Dedifferentiated amniotic fluid mesenchymal stem cell (primary cell): ENCODE measurements at regions not wholly inside any gene's neighbourhood (a gene's known extent, or its start where the extent isn't known, plus 50 kb on each side); places are given as distances from the start of the nearest gene placed in this dataset.
"Not testable (repeated sequence)": the region's sequence is repeated elsewhere in the genome, so short reads cannot be mapped to it uniquely, and the experiment has no call there.

Experiments
- DNase-seq: peaks from one replicate; pipeline ENCODE4 v3.0.0-alpha.2; 2016; ENCODE audit errors: extremely low spot score

DNA sequence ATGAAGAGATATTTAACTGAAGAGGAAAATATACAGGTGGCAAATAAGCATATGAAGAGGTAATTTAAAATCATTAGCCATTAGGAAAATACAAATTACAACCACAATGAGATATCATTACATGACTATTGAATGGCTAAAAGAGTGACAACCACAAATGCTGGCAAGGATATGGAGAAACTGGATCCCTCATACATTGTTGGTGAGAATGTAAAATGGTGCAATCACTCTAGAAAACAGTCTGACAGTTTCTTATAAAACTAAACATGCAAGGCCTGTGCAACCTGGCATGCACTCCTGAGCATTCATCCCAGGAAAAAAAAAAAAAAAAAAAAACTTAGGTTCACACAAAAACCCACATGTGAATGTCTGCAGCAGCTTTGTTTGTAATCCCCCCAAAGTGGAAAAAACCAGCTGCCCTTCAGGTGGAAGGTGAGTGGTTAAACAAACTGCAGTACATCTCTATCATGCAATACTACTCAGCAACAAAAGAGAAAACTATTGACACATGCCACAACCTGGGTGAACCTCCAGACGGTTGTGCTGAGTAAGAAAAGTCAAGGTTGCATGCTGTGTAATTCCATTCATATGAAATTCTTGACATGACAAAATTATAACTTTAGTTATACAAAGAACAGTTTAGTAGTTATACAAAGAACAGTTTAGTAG, 189.2 kb upstream of the IRF2BP2 start:
- not testable (repeated sequence) for DNase-seq

DNA sequence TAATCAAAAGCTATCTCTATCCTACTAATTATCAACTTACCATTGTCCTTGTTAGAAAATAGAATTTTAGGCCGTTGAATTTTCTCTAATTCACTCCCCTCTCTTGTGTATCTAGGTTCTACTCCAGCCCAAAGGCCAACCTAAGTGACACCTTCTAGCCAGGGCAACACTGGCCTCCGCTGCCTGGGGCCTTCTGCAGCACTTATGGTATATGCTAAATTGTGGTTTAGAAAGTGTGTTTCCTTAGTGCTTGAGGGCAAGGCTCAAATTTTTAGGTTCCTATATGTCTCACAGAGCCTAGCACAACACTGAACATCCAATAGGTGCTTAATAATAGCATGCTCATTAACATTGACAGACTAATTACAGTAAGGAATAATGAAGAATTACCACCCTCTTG, 187.2 kb upstream of the IRF2BP2 start:
- DNase-seq, result not testable (repeated sequence)

DNA sequence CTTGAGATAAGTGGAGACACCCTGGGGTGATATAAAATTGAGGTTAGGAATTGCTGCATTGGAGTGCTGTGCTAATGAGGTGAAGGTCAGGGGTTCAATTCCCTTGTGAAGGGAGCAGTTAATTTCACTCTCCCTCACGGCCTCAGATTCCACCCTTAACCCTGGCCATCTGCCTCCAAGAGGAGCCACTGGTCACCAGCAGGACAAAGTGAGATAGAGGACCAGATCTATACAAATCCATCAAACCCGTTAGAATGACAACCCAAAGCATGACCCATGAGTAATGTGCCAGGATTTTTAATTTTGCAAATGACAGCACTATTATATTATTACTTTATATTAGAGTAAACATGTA, 186.4 kb upstream of the IRF2BP2 start:
- DNase-seq, result not testable (repeated sequence)

DNA sequence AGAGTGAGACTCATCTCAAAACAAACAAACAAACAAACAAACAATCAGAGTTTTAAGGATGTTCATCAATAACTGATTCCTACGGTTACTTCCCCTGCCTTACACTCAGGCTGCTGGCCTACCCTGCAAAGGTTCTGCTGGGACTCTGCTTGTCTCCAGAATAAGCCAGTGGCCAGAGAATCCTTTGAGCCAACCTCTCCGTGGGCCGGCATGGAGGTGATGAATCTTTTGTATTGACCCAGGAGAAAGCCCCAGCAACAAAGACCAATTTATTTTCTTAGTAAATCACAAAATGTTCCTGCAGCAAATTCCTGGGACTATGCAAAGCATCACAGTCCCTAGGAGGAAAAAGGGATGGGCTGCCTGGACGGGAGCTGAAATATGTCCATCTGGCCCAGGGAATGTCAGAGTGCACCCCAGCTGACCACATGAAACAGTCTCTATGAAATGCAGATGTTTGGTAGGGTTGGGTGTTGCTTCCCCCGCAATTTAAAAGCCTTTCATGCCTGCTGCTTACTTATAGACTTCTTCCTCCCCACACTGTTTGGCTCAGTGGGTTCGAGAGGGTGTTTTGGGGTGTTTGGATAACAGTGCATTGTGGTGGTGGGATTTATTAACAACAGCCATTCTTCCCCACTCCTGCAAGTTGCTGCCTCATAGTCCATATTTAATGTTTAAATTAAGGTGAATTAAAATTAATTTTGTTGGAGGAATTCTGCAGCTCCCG, 185.9 kb upstream of the IRF2BP2 start:
- DNase-seq, result peak; percentile 14

DNA sequence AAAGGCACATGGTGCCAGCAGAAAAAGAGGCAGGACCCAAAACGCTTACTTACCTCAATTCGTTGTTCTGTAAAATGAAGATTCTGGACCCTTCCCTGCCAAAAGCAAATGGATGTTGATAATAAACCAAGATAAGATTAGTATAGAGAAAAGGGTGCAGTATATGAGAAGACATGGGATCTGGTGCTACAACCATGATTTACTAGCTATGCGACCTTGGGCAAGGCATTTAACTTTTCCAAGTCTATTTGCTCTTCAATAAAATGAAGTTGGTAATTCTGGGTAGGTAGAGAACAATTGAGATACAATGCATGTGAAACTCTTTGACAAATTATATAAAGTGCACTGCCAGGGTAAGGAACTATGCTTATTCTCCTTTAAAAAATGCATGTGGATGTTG, 185.0 kb upstream of the IRF2BP2 start:
- not testable (repeated sequence) for DNase-seq

DNA sequence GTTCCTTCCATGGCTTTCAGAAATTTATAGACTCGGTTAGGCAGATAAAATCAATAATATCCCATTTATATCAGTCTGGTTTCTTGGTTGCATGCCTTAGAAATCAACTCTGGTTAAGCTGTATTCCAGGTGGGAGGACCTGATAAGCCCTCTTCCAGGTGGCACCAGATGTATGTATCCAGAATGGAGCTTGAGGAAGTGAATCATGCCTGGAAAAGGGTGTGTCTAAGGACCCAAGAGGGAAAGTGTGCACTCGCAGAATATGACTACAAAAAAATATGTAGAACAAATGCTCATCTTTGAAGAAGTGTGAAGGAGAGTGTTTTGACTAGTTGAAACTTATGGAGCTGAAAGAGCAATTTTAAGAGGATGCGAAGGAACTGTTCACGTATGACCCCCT, 184.5 kb upstream of the IRF2BP2 start:
- DNase-seq, result not testable (repeated sequence)

DNA sequence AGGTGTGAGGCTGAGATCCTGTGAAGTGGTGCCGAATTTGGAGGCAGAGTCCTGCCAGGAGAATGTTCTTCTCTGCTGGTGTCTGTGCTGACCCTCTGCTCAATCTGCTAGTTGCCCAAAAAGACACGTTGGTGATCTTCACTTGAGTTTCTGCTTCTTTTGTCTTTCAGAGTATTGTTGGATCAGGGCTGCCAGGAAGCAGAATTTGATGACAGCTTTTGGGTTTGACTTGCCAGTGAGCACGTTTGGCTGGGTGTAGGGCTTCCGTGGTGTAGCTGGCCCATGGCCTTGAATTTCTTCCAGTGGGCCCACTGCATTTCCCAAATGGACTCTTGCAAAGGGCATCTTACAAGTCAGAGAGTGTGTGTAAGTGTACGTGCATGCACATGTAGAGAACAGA, 183.9 kb upstream of the IRF2BP2 start:
- DNase-seq, result not testable (repeated sequence)

DNA sequence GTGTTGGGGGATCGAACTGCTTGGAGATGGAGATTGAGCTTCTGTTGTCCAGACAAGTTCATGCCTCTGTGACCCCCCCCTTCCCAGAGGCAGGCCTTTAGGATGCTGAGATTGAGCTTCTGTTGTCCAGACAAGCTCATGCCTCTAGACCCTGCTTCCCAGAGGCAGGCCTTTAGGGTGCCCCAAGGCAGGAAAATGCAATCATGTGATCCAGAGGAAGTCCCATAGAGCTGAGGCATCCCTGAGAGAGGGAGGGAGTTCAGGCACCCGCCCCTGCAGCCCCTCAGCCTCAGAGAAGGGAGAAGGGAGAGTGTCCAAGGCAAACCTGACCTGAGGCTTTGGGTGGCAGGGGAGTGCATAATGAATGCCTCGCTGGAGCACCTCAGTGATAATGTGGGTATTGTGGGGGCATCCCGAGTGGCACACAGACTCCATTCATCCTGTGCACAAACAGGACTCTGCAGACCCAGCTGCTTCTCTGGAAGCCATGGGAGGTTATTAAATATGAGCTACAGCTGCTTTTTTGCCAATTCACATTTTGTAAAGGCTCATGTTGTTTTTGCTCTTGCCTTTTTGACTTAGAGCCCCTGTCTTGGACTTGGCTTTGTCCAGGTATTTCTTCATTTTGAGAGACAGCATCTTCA, 182.4 kb upstream of the IRF2BP2 start:
- DNase-seq, result not testable (repeated sequence)

DNA sequence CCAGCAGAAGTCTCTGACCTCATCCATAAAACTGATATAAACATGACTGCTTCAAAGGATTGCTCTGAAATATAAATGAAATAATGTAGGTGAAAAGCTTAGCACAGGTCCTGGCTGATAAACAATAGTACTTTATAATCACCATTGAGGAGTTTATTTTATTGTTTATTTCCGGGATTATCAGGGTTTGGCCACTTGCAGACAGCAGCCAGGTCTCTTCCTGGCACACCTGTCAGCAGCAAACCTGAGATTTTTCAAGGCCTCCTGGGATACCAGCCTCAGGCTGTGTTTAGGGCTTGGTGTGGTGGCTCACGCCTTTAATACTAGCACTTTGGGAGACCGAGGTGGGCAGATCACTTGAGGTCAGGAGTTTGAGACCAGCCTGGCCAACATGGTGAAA, 181.6 kb upstream of the IRF2BP2 start:
- not testable (repeated sequence) for DNase-seq

DNA sequence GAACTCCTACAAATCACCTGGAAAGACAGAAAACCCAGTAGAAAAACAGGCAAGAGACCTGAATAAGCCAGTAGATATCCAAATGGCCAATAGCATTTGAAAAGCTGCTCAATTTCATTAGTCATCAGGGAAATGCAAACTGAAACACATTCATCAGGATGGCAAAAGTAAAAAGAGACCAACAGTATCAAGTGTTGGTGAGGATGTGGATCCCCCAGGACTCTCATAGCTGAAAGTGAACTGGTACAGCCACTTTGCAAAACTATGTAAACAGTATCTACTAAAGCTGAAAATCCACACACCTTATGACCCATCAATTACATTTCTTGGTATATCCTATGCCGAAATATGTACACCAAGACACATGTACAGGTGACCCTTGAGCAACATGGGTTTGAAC, 180.4 kb upstream of the IRF2BP2 start:
- not testable (repeated sequence) for DNase-seq

DNA sequence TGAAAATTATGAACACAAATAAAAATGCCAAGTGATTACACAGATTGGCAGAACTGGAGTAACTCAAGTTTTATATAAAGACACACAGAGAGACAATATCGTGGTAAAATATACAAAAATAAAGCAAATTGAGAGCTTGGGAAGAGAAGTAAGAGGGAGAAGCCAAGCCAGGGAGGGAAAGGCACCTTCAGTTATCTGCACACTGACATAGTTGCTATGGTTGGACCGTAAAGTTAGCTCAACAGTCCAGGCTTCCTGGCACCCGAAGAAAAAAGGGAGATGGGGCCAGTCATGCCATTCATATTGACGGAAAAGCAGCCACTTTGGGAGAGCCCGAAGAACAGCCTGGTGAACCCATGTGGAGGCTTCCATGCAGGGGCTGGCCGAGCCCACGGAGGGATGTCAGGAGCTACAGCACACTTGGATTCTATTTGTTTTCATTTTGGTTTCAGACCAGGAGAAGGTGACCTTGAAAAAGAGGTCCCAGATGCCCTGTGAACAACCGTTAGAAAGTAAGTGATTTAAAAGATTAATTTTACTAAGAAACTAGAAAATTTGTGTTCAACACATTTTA, 177.1 kb upstream of the IRF2BP2 start:
- not testable (repeated sequence) for DNase-seq

DNA sequence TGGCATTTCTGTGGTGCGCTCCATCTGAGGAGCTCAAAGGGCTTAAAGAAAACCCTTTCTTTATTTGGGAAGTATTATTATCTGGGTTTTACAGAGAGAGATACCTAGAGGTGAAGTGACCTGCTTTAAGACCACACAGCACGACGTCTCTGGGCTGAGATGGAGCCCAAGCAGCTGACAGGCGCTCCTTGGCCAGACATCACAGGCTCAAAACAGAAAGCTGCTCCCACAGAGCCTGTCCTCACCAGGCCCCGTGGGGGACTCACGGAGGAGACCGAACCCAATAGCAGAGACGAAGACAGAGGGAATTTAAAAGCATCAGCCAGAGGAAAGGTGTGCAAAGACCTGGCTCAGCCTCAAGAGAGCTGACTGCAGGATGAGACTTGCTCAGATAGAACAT, 175.9 kb upstream of the IRF2BP2 start:
- DNase-seq, result not testable (repeated sequence)

DNA sequence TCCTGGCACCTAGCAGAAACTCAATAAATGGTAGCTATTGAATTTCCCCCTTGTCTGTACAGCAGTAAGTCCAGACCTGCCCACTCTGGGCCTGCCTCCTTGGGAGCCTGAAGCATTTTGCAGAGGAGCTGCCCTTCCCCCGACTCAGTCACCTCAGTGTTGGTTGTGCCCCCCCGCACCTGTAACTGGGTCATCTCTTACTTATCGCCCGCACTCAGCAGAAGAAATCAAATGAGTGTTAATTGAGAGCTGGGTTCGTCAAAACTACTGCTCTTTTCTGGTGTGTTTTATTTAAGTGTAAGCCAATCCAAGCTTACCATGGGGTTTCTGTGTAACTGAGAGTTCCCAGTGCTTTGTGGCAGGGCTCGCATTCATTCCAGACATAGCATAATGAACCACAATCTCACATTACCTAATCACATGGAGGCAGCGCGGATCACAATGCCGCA, 175.5 kb upstream of the IRF2BP2 start:
- DNase-seq, result not testable (repeated sequence)

DNA sequence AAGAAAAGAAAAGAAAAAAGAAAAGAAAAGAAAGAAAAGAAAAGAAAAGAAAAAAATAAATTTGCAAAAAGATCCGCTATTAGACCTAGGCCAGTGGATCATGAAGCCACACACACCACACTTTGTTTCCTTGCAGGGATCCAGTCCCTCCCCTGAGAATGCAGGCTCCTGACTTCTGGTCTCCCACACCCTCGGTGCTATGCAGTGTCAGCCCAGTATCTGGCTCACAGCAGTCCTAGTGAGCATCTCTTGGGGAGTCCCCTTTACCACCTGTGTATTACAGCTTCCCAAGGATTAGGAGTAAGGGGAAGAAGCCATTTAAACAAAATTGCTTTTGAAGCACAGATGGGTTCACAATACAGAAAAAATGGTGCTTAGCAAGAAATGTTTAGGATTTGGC, 174.1 kb upstream of the IRF2BP2 start:
- DNase-seq, result not testable (repeated sequence)

DNA sequence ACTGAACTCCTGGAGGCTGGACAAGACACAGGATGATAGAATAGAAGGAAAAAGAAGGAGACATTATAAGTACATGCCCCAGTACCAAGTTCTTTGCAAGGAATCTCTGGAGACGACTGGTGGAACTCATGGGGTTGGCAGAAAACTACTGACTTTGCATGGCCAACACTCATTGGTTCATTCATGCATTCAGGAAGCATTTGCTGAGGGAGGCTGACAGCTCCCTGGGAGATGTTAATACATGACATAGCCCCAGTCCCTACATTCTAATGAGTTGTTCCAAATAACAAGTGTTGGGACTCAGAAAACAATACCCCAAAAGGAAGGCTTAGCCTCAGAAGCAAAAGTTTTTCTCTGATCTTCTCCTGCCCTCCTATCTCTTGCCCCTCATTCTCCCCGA, 172.8 kb upstream of the IRF2BP2 start:
- no peak for DNase-seq

DNA sequence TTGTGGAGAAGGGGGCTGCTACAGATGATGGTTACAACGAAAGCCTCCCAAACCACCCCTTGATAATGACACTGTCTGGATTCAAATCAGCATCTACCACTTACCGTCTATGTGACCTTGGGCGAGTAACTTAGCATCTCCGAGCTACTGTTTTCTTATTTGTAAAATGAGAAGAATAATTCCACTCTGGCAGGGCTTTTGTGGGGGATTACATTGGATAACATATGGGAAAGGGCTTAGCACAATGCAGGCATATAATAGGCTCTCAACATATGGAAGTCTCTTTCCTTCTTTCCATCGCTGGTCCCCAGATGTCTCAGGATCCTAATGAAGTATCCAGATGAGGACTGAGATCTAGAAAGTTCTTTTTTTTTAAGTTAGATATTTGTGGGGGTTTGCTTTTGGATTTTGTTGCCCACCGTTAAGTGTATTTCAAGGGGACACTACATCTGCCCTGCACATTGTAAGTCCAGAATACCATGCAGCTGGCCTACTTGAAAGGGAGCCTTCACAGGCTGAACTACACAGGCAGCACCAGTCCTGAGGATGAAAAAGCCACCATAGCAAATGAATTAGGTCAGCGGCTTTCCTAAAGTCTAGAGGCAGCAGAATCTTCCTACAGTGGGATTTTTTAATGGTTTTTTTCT, 172.2 kb upstream of the IRF2BP2 start:
- peak; percentile 28 for DNase-seq

DNA sequence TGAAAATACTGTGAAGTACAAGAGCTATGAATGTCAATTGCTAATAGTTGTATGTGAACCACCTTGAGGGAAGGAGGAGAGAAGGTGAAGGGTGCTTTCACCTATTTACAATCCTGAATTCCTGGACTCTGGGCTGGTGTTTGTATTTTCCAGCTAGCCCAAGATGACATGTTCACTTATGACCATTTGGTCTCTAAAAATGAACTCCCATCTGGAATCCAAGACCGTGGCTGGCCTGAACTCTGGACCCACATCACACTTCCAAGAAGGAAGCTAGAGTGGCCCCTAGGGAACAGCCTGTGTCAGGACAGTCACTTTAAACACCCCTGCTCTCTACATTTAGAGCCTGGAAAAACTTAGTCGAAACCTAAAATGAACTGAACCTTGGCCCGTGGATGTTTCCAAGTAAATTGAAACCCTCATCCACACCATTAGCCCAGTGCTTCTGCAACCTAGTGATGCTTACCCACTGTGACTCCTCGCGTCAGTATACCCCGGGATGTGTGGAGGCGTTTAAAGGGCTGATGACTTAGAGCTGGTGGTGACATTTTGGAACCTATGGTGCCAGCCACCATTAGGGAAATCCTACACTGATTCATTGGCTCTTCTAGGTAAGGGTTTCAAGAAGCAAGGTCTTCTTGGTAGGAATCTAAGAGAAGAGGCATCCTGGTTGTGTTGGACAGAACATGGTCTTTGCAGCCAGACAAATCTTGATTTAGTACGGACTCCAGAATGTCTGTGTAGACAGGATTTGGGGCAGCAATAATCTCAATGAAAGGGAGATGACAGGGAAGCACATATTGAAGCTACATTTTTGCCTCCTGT, 171.5 kb upstream of the IRF2BP2 start:
- no peak for DNase-seq

DNA sequence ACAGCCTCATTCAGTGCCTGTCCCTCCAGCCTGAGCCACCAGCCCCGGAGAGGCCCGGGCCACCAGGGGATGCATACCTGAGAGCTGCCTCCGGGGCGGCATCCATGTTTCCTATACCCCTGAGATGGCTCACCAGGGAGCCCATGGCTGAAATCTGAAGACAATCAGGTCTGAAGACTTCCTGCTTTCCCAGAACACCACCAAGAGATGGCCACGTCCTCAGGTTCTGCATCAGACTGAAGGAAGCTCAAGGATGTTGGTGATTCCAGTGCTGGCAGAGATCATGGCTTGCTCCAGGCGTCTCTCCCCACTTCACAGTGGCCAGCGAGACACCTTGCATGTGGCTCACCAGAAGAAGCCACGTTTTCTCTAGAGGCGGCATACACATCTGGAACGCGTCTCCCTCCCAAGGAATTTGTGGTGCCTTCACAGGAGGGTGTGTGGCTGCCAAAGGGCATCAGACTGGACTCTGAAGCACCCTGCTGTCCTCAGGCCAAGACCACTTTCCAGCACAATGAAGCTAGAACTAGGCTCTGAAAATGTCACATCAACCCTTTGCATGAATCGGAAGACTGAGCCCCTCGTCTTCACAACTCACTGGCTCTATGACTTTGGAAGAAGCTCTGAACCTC, 170.7 kb upstream of the IRF2BP2 start:
- DNase-seq, result no peak

DNA sequence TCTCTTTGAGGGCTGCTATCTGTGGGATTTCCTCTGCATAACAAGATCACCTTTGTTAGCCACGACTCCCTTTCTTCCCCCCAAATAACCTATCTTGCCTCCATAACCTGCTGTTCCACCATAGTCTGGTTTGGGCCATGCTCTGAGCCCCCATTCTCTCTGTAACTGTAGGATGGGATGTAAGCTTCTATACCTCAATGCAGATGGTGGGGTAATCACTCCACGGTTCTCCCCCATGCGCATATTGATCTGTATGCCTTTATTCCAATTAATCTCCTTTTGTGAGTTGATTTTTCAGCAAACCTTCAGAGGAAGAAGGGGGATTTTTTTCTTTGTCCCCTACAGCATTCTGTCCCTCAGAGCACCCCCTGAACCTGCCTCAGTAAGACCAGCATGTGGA, 170.1 kb upstream of the IRF2BP2 start:
- no peak for DNase-seq

DNA sequence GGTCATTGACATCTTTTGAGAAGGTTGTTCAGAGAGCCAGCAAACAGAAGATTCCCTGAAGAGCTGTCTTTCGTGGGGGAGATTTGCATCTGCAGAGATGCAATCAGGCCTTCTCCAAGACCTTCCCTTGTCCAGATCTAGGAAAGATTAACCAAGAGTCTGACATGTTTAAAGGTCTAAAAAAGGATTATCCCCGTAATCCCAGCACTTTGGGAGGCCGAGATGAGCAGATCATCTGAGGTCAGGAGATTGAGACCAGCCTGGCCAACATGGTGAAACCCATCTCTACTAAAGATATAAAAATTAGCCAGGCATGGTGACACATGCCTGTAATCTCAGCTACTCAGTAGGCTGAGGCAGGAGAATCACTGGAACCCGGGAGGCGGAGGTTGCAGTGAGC, 169.6 kb upstream of the IRF2BP2 start:
- DNase-seq, result not testable (repeated sequence)

DNA sequence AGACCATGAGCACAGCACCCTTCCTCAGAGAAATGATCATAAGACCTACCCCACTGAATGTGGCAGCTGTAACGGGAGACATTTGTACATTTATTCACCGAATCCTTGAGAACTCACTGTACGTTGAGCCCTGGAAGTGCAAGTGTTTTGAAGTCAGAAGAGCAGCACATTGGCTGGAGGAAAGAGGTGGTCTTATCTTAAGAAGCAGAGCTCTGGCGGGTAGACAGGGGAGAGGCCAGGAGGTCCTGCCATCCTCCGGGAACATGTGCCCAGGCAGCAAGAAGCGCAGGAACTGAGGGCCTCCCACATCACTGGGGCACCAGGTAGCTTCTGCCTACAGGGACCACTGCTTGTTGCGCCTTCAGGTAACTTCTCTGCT, 169.2 kb upstream of the IRF2BP2 start:
- no peak for DNase-seq
